H1 (cell line): ENCODE measurements at regions not wholly inside any gene's neighbourhood (a gene's known extent, or its start where the extent isn't known, plus 50 kb on each side); places are given as distances from the start of the nearest gene placed in this dataset.

Source experiments
- CTCF ChIA-PET: fragments of 300-600 bp; sonication (Branson Sonifier 250); formaldehyde crosslinking; loops from one replicate; lab custom pipeline; 2021; ENCODE audit not compliant: partially characterized antibody; lab: Charles Lee
- POLR2A ChIA-PET: fragments of 300-600 bp; sonication (Branson Sonifier 250); formaldehyde crosslinking; loops from one replicate; lab custom pipeline; 2021; ENCODE audit warnings: inconsistent platforms; ENCODE audit not compliant: partially characterized antibody; lab: Charles Lee
- DNase-seq, 2 experiments: peaks; one replicate each; pipeline versions ENCODE4 v3.0.0 to v3.0.0-alpha.2; 2010 to 2022; ENCODE audit warnings: low spot score in 2 of 2, low read depth in 1 of 2, mixed read lengths in 1 of 2
- FAIRE-seq: peaks from 2 replicates; lab custom pipeline; 2011; peaks lifted over from hg19 to GRCh38; lab: Jason Lieb, UNC
- H2AFZ ChIP-seq: 2 replicates; pipeline ENCODE4 v1.8.1; 2012; ENCODE audit warnings: low read length, inconsistent platforms
- H2AK5ac ChIP-seq: 2 replicates; pipeline ENCODE4 v1.6.1; 2013; ENCODE audit warnings: low read depth, low read length
- H2BK120ac ChIP-seq: replicated peaks from 2 replicates; pipeline ENCODE3; 2013; ENCODE audit warnings: low read depth, low read length, inconsistent platforms
- H2BK12ac ChIP-seq: 2 replicates; pipeline ENCODE4 v1.6.1; 2013; ENCODE audit warnings: low read depth, low read length
- H2BK15ac ChIP-seq: 2 replicates; pipeline ENCODE4 v1.6.1; 2013; ENCODE audit warnings: low read length
- H2BK20ac ChIP-seq: 2 replicates; pipeline ENCODE4 v1.6.1; 2013; ENCODE audit warnings: low read length
- H2BK5ac ChIP-seq: 2 replicates; pipeline ENCODE4 v1.6.1; 2013; ENCODE audit warnings: low read depth, low read length
- H3K14ac ChIP-seq: 2 replicates; pipeline ENCODE4 v1.6.1; 2013; ENCODE audit warnings: inconsistent platforms; ENCODE audit not compliant: insufficient read length
- H3K18ac ChIP-seq: 2 replicates; pipeline ENCODE4 v1.6.1; 2013; ENCODE audit warnings: low read length; ENCODE audit errors: extremely low read depth
- H3K23ac ChIP-seq: 2 replicates; pipeline ENCODE4 v1.6.1; 2013; ENCODE audit warnings: inconsistent platforms; ENCODE audit not compliant: insufficient read length
- H3K23me2 ChIP-seq: 2 replicates; pipeline ENCODE4 v1.6.1; 2013; ENCODE audit warnings: low read depth, low read length
- H3K27ac ChIP-seq: 2 replicates; pipeline ENCODE4 v1.6.1; 2011; ENCODE audit warnings: low read depth, low read length, inconsistent platforms
- H3K27me3 ChIP-seq, 4 experiments: replicated peaks in 1 of 4; 1 replicate in 1 of 4; 2 replicates in 3 of 4; pipeline versions ENCODE4 v1.6.1 to v1.8.1; 2011 to 2013; ENCODE audit warnings: low read length in 3 of 4, mild to moderate bottlenecking in 3 of 4, inconsistent platforms in 2 of 4, mixed read lengths in 2 of 4, moderate library complexity in 1 of 4; ENCODE audit not compliant: control insufficient read depth in 3 of 4, insufficient read depth in 3 of 4; ENCODE audit errors: extremely low read depth in 1 of 4
- H3K36me3 ChIP-seq, 4 experiments: 2 replicates each; pipeline versions ENCODE4 v1.6.1 to v1.8.1; 2011 to 2013; ENCODE audit warnings: mild to moderate bottlenecking in 4 of 4, low read length in 3 of 4, moderate library complexity in 2 of 4, control low read depth in 1 of 4, inconsistent platforms in 1 of 4; ENCODE audit not compliant: insufficient read depth in 4 of 4, control insufficient read depth in 2 of 4
- H3K4ac ChIP-seq: replicated peaks from 2 replicates; pipeline ENCODE3; 2013; ENCODE audit warnings: low read length, low read depth, mixed read lengths, inconsistent platforms; ENCODE audit not compliant: insufficient read length
- H3K4me1 ChIP-seq, 4 experiments: replicated peaks in 1 of 4; 1 replicate in 1 of 4; 2 replicates in 3 of 4; pipeline versions ENCODE4 v1.6.1 to v1.8.1; 2011 to 2013; ENCODE audit warnings: low read length in 3 of 4, inconsistent platforms in 2 of 4, mixed read lengths in 1 of 4; ENCODE audit not compliant: insufficient read depth in 4 of 4, control insufficient read depth in 3 of 4
- H3K4me2 ChIP-seq, 2 experiments: 2 replicates each; pipeline versions ENCODE4 v1.6.1 to v1.8.1; 2011 to 2013; ENCODE audit warnings: low read depth in 2 of 2, low read length in 2 of 2, control low read depth in 1 of 2, inconsistent platforms in 1 of 2, mild to moderate bottlenecking in 1 of 2; ENCODE audit not compliant: insufficient read depth in 1 of 2
- H3K4me3 ChIP-seq, 4 experiments: fragments of 200-600, 300-600 bp in 1 of 4; sonication (generic), shearing (Covaris generic), sonication (Bioruptor Twin) in 1 of 4; 2 replicates each; pipeline versions ENCODE4 v1.5.1 to v1.8.1; 2011 to 2016; ENCODE audit warnings: low read length in 4 of 4, low read depth in 3 of 4, control low read depth in 2 of 4, inconsistent platforms in 2 of 4, mild to moderate bottlenecking in 2 of 4, mixed read lengths in 1 of 4, moderate library complexity in 1 of 4; ENCODE audit not compliant: insufficient read depth in 2 of 4; ENCODE audit errors: extremely low read depth in 1 of 4
- H3K56ac ChIP-seq: replicated peaks from 2 replicates; pipeline ENCODE3; 2013; ENCODE audit warnings: low read depth, mild to moderate bottlenecking, mixed read lengths, low read length, inconsistent platforms; ENCODE audit not compliant: insufficient read length
- H3K79me1 ChIP-seq: 2 replicates; pipeline ENCODE4 v1.6.1; 2013; ENCODE audit warnings: low read depth, low read length, control low read depth
- H3K79me2 ChIP-seq, 2 experiments: 2 replicates each; pipeline versions ENCODE4 v1.6.1 to v1.8.1; 2012 to 2013; ENCODE audit warnings: low read length in 2 of 2, mild to moderate bottlenecking in 2 of 2, inconsistent platforms in 1 of 2; ENCODE audit not compliant: insufficient read depth in 2 of 2, control insufficient read depth in 1 of 2
- H3K9ac ChIP-seq, 4 experiments: replicated peaks in 1 of 4; 1 replicate in 1 of 4; 2 replicates in 3 of 4; pipeline versions ENCODE4 v1.6.1 to v1.8.1; 2011 to 2013; ENCODE audit warnings: low read depth in 3 of 4, low read length in 3 of 4, control low read depth in 2 of 4, mild to moderate bottlenecking in 2 of 4, moderate library complexity in 2 of 4, inconsistent platforms in 1 of 4; ENCODE audit errors: extremely low read depth in 1 of 4
- H3K9me3 ChIP-seq, 2 experiments: 2 replicates each; pipeline versions ENCODE4 v1.6.1 to v1.8.1; 2012 to 2013; ENCODE audit warnings: mild to moderate bottlenecking in 2 of 2, moderate library complexity in 2 of 2, control low read depth in 1 of 2, inconsistent platforms in 1 of 2, low read depth in 1 of 2, low read length in 1 of 2, mixed read lengths in 1 of 2; ENCODE audit not compliant: insufficient read depth in 2 of 2
- H4K20me1 ChIP-seq, 2 experiments: replicated peaks in 1 of 2; 2 replicates each; pipeline versions ENCODE3 to v1.8.1; 2011 to 2013; ENCODE audit warnings: inconsistent platforms in 2 of 2, low read length in 2 of 2, mild to moderate bottlenecking in 1 of 2; ENCODE audit not compliant: insufficient read depth in 2 of 2, control insufficient read depth in 1 of 2
- H4K5ac ChIP-seq: 2 replicates; pipeline ENCODE4 v1.6.1; 2013; ENCODE audit warnings: low read length, low read depth, mixed read lengths, inconsistent platforms; ENCODE audit not compliant: insufficient read length
- H4K8ac ChIP-seq: 2 replicates; pipeline ENCODE4 v1.8.0; 2013; ENCODE audit warnings: mild to moderate bottlenecking, moderate library complexity, low read length, inconsistent platforms; ENCODE audit not compliant: insufficient read depth; ENCODE audit errors: extremely low read depth
- H4K91ac ChIP-seq: replicated peaks from 2 replicates; pipeline ENCODE3; 2013; ENCODE audit warnings: low read length, mixed read lengths, inconsistent platforms; ENCODE audit not compliant: insufficient read length
- BRCA1 ChIP-seq: IDR thresholded peaks from 2 replicates; pipeline ENCODE4 v1.6.1; 2012; ENCODE audit warnings: low read depth, low read length, improper control_type of control experiment
- EZH2 ChIP-seq: fragments of 200-600 bp; sonication (generic); IDR thresholded peaks from 2 replicates; pipeline ENCODE4 v1.7.1; 2012; ENCODE audit warnings: low read depth, mild to moderate bottlenecking, moderate library complexity, low read length, inconsistent platforms; ENCODE audit not compliant: severe bottlenecking
- NRF1 ChIP-seq: IDR thresholded peaks from 2 replicates; pipeline ENCODE4 v1.6.1; 2011; ENCODE audit warnings: mild to moderate bottlenecking, low read depth, low read length, improper control_type of control experiment
- POLR2A ChIP-seq, 2 experiments: IDR thresholded peaks; 1 replicate in 1 of 2; 2 replicates in 1 of 2; pipeline ENCODE4 v1.6.1; 2011; ENCODE audit warnings: low read depth in 2 of 2, low read length in 2 of 2, mild to moderate bottlenecking in 2 of 2; ENCODE audit errors: control extremely low read depth in 1 of 2
- SIRT6 ChIP-seq: IDR thresholded peaks from one replicate; pipeline ENCODE4 v1.7.1; 2012; ENCODE audit warnings: low read length, inconsistent platforms
- SUZ12 ChIP-seq: fragments of 200-600 bp; sonication (generic); IDR thresholded peaks from 2 replicates; pipeline ENCODE4 v1.6.1; 2012; ENCODE audit warnings: mild to moderate bottlenecking, inconsistent platforms, low read length, moderate library complexity, mixed read lengths
- TBP ChIP-seq: IDR thresholded peaks from 2 replicates; pipeline ENCODE4 v1.6.1; 2011; ENCODE audit warnings: low read depth, low read length, improper control_type of control experiment
- TCF12 ChIP-seq: IDR thresholded peaks from 2 replicates; pipeline ENCODE4 v1.6.1; 2011; ENCODE audit warnings: low read depth, mild to moderate bottlenecking, low read length
- ZNF274 ChIP-seq: IDR thresholded peaks from 2 replicates; pipeline ENCODE4 v1.7.0; 2012; ENCODE audit warnings: low read length, borderline replicate concordance; ENCODE audit errors: extremely low read depth
- WGBS, 2 experiments: shearing (Covaris generic) in 1 of 2; methylation state at CpG; one replicate each; pipeline versions ENCODE4 v1.1.6 to v1.1.7; 2013 to 2015; ENCODE audit warnings: low lambda C conversion rate in 2 of 2, mixed read lengths in 2 of 2, inconsistent platforms in 1 of 2, low coverage in 1 of 2, missing lambda C conversion rate in 1 of 2; ENCODE audit not compliant: insufficient replicate concordance in 2 of 2, insufficient coverage in 1 of 2, insufficient read length in 1 of 2; ENCODE audit errors: extremely low coverage in 1 of 2, missing lambda C conversion rate in 1 of 2; 5-methylcytosine and 5-hydroxymethylcytosine counted together
- TF ChIP-seq, protein P1 (sequence below), 3 experiments: IDR thresholded peaks; 1 replicate in 2 of 3; 2 replicates in 1 of 3; pipeline versions ENCODE4 v1.5.1 to v1.6.1; 2011; ENCODE audit warnings: low read length in 3 of 3, mild to moderate bottlenecking in 3 of 3, inconsistent platforms in 2 of 3, low read depth in 1 of 3, moderate library complexity in 1 of 3; ENCODE audit not compliant: insufficient read depth in 1 of 3; ENCODE audit errors: control extremely low read depth in 1 of 3

DNA sequence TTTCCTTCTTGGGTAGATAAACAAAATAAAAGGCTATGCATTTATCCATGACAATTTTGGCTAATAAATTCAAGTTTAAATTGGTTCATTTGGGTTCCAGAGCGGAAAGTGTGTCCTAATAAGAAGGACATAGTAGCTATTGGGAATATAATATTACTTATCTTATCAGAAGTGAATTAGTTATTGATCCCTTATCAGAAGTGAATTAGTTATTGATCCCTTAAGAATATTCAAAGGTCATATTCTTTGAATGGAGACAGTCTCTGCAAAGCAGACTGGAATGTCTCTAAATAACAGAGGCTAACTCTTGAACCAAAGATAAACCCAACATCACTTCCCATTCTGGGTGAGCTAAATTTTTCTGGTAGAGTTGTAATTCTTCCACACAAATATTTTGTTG lies 290.7 kb upstream of the BCHE start:
- H2BK15ac ChIP-seq, result no peak overlapping the region
- H4K91ac ChIP-seq, result no peak overlapping the region
- no peak overlapping the region for H3K4ac ChIP-seq
- no peak overlapping the region for H2BK120ac ChIP-seq
- H2AK5ac ChIP-seq, result no peak overlapping the region
- no peak overlapping the region for H3K9ac ChIP-seq
- H2BK20ac ChIP-seq, result no peak overlapping the region
- DNase-seq (no peak), FAIRE-seq (no peak)
- H3K4me1 ChIP-seq, result no peaks in the 10 kb centered on the region
- no peaks in the 10 kb centered on the region for H3K79me2 ChIP-seq
- H3K27ac ChIP-seq, result no peak overlapping the region
- no peak overlapping the region for H2BK12ac ChIP-seq
- H3K18ac ChIP-seq, result no peak overlapping the region
- TF ChIP-seq TCF12 (no peak), TBP (no peak), NRF1 (no peak), EZH2 (no peak), BRCA1 (no peak), SUZ12 (no peak), ZNF274 (no peak), POLR2A (IDR thresholded peaks at IDR 0.05; ENCODE audit: control extremely low read depth in 1 of 2, low read depth in 2 of 2, low read length in 2 of 2) (no peak), SIRT6 (no peak)
- TF ChIP-seq, protein P1, sequence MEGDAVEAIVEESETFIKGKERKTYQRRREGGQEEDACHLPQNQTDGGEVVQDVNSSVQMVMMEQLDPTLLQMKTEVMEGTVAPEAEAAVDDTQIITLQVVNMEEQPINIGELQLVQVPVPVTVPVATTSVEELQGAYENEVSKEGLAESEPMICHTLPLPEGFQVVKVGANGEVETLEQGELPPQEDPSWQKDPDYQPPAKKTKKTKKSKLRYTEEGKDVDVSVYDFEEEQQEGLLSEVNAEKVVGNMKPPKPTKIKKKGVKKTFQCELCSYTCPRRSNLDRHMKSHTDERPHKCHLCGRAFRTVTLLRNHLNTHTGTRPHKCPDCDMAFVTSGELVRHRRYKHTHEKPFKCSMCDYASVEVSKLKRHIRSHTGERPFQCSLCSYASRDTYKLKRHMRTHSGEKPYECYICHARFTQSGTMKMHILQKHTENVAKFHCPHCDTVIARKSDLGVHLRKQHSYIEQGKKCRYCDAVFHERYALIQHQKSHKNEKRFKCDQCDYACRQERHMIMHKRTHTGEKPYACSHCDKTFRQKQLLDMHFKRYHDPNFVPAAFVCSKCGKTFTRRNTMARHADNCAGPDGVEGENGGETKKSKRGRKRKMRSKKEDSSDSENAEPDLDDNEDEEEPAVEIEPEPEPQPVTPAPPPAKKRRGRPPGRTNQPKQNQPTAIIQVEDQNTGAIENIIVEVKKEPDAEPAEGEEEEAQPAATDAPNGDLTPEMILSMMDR (IDR thresholded peaks at IDR 0.05; ENCODE audit: control extremely low read depth in 1 of 3, insufficient read depth in 1 of 3, low read depth in 1 of 3, low read length in 3 of 3), result no peak
- WGBS, 2 experiments, result 91% methylated on average over 1 of the region's 1 CpG; no CpG with 5 or more reads in 1 of the 2 experiments
- CTCF ChIA-PET, result no interaction called here
- no peaks in the 10 kb centered on the region for H3K9me3 ChIP-seq
- H3K36me3 ChIP-seq, result no peaks in the 10 kb centered on the region
- H3K79me1 ChIP-seq, result no peaks in the 10 kb centered on the region
- H3K27me3 ChIP-seq, result no peaks in the 10 kb centered on the region
- H3K23ac ChIP-seq, result no peak overlapping the region
- no peak overlapping the region for H4K8ac ChIP-seq
- H3K56ac ChIP-seq, result no peak overlapping the region
- no peak overlapping the region for H3K14ac ChIP-seq
- H4K5ac ChIP-seq, result no peak overlapping the region
- H2BK5ac ChIP-seq, result no peak overlapping the region
- H3K23me2 ChIP-seq, result no peaks in the 10 kb centered on the region
- H2AFZ ChIP-seq, result no peak overlapping the region
- POLR2A ChIA-PET, result no interaction called here
- H3K4me2 ChIP-seq, result no peak overlapping the region
- no peaks in the 10 kb centered on the region for H4K20me1 ChIP-seq
- no peak overlapping the region for H3K4me3 ChIP-seq
